Psoas muscle (tissue), 7 donors: ENCODE measurements at regions not wholly inside any gene's neighbourhood (a gene's known extent, or its start where the extent isn't known, plus 50 kb on each side); places are given as distances from the start of the nearest gene placed in this dataset.

Experiments
- ATAC-seq, 4 donors: fragments of 200-7000 bp; cut with Tn5 transposase; one replicate each; pipeline ENCODE4 v1.9.1; 2020; ENCODE audit warnings: moderate library complexity in 3 of 4, mild to moderate bottlenecking in 2 of 4
- DNase-seq, 2 donors: peaks; one replicate each; pipeline ENCODE4 v3.0.0-alpha.2; 2020
- H3K27ac ChIP-seq: fragments of 200-600 bp; one replicate; pipeline ENCODE4 v1.8.0; 2022
- H3K27me3 ChIP-seq, 3 donors: fragments of 200-600 bp in 1 of 3; one replicate each; pipeline versions ENCODE4 v1.6.1 to v1.8.0; 2013 to 2022; ENCODE audit warnings: low read length in 2 of 3, mild to moderate bottlenecking in 2 of 3, moderate library complexity in 1 of 3; ENCODE audit not compliant: insufficient read depth in 3 of 3
- H3K36me3 ChIP-seq, 2 donors: fragments of 200-600 bp in 1 of 2; one replicate each; pipeline versions ENCODE4 v1.6.1 to v1.8.0; 2013 to 2022; ENCODE audit warnings: low read depth in 1 of 2, mild to moderate bottlenecking in 1 of 2, moderate library complexity in 1 of 2; ENCODE audit not compliant: insufficient read depth in 1 of 2
- H3K4me1 ChIP-seq: fragments of 200-600 bp; one replicate; pipeline ENCODE4 v1.8.0; 2022
- H3K4me3 ChIP-seq: fragments of 200-600 bp; one replicate; pipeline ENCODE4 v1.8.0; 2022; ENCODE audit warnings: mild to moderate bottlenecking
- H3K9me3 ChIP-seq: fragments of 200-600 bp; one replicate; pipeline ENCODE4 v1.8.0; 2022
- CTCF ChIP-seq: fragments of 200-600 bp; IDR thresholded peaks from one replicate; pipeline ENCODE4 v1.8.0; 2022; ENCODE audit warnings: antibody characterized with exemption
- WGBS, 3 donors: extraction: QIAGEN DNeasy Blood & Tissue Kit; methylation state at CpG; one replicate each; pipeline versions ENCODE4 v1.1.6 to v1.1.7; 2013; 5-methylcytosine and 5-hydroxymethylcytosine counted together
- intact Hi-C, 2 donors: fragments of 100-400 bp; cut with DNase I; formaldehyde crosslinking; loops; one replicate each; pipeline versions ENCODE4 v1.11.0 to v1.14.2; 2022
- donor health status: healthy with polysubstance abuse.
- donor health status: DM: no; HTN: no; CAD: no; lungs with moderate emphysema.
- donor health status: Bipolar disorder and iron deficiency.
- donor health status: healthy.
- donor health status: DM: yes; HTN: yes; CAD: no.
- donor health status: DM: no; HTN: no; CAD: no.
- donor health status: DM: yes; HTN: yes; CAD: no.

GRCh38 chr16:65319621-65320231 lies 197.9 kb upstream of the CDH11 start:
- H3K36me3 ChIP-seq = no peaks in the 10 kb centered on the region
- WGBS, 3 donors = 48 to 62% (median 50%) methylated on average over 6 of the region's 6 CpGs
- intact Hi-C loops = loop anchor here in 1 of 2 donors (2.0 kb wide), 1 partner anchor 189 kb away; no protein-coding TSS in a partner anchor
- H3K4me1 ChIP-seq = peaks cover 9% of the 10 kb centered on the region
- no peak for DNase-seq
- no peaks in the 10 kb centered on the region for H3K27me3 ChIP-seq
- no peak overlapping the region for H3K4me3 ChIP-seq
- no peak overlapping the region for H3K27ac ChIP-seq
- no peaks in the 10 kb centered on the region for H3K9me3 ChIP-seq
- no peak for TF ChIP-seq CTCF
- ATAC-seq = no peak

- no peak for ATAC-seq
- intact Hi-C loops = no loop called here
Measured at GRCh38 chr16:65318590-65319257, 196.9 kb upstream of the CDH11 start.

GRCh38 chr16:65318138-65318537 lies 196.3 kb upstream of the CDH11 start:
- no peak for TF ChIP-seq CTCF
- 54 to 73% (median 60%) methylated on average over 9 of the region's 9 CpGs for WGBS, 3 donors
- no peaks in the 10 kb centered on the region for H3K36me3 ChIP-seq
- no peaks in the 10 kb centered on the region for H3K9me3 ChIP-seq
- H3K4me3 ChIP-seq = no peak overlapping the region
- intact Hi-C loops = no loop called here
- no peak overlapping the region for H3K27ac ChIP-seq
- H3K4me1 ChIP-seq = peaks cover 15% of the 10 kb centered on the region
- no peaks in the 10 kb centered on the region for H3K27me3 ChIP-seq
- no peak for ATAC-seq
- no peak for DNase-seq

More at GRCh38 chr16:65318590-65319257, 196.9 kb upstream of the CDH11 start:
- Histone ChIP-seq H3K4me3 (no peak overlapping the region), H3K27me3 (no peaks in the 10 kb centered on the region), H3K4me1 (peaks cover 15% of the 10 kb centered on the region), H3K9me3 (no peaks in the 10 kb centered on the region), H3K36me3 (no peaks in the 10 kb centered on the region), H3K27ac (no peak overlapping the region)
- DNase-seq = no peak
- TF ChIP-seq CTCF = no peak

GRCh38 chr16:65316808-65317207 lies 194.9 kb upstream of the CDH11 start:
- DNase-seq (no peak), ATAC-seq (no peak)
- Histone ChIP-seq H3K4me1 (peaks cover 15% of the 10 kb centered on the region), H3K27ac (no peak overlapping the region), H3K9me3 (no peaks in the 10 kb centered on the region), H3K4me3 (no peak overlapping the region), H3K27me3 (no peaks in the 10 kb centered on the region), H3K36me3 (no peaks in the 10 kb centered on the region)
- TF ChIP-seq CTCF = no peak
- WGBS, 3 donors = 40 to 54% (median 43%) methylated on average over 3 of the region's 3 CpGs
- intact Hi-C loops = no loop called here
